GM12875 (cell line): ENCODE measurements at regions not wholly inside any gene's neighbourhood (a gene's known extent, or its start where the extent isn't known, plus 50 kb on each side); places are given as distances from the start of the nearest gene placed in this dataset.
"Not testable (repeated sequence)": the region's sequence is repeated elsewhere in the genome, so short reads cannot be mapped to it uniquely, and the experiment has no call there.

Experiments
- H3K4me3 ChIP-seq: one replicate; pipeline ENCODE4 v1.5.1; 2011; ENCODE audit warnings: low read depth, low read length, control low read depth
- TF ChIP-seq, protein P1 (sequence below): IDR thresholded peaks from 2 replicates; pipeline ENCODE4 v1.5.1; 2011; ENCODE audit warnings: low read depth, mild to moderate bottlenecking, control low read depth, inconsistent platforms, low read length, moderate library complexity, borderline replicate concordance; ENCODE audit not compliant: insufficient read depth

DNA sequence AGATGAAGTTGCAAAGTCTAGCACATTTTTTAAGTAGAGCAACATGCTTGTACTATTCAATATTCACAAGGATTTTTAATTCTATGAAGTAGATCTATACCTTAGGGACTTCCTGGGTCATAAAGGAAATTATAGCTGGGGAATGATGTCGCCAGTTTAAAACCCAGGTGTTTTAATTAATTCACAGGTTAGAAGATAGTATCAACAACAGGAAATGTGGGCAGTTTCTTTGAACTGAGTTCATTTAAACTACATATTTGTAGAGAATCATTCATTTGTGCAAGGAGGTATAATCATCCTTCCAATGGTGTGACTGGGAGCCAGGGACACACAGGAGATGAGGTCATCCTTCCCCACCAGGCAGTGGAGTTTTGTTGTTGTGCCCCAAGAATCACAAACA, 181.3 kb upstream of the KLF3 start:
- H3K4me3 ChIP-seq: no peak overlapping the region
- TF ChIP-seq, protein P1, sequence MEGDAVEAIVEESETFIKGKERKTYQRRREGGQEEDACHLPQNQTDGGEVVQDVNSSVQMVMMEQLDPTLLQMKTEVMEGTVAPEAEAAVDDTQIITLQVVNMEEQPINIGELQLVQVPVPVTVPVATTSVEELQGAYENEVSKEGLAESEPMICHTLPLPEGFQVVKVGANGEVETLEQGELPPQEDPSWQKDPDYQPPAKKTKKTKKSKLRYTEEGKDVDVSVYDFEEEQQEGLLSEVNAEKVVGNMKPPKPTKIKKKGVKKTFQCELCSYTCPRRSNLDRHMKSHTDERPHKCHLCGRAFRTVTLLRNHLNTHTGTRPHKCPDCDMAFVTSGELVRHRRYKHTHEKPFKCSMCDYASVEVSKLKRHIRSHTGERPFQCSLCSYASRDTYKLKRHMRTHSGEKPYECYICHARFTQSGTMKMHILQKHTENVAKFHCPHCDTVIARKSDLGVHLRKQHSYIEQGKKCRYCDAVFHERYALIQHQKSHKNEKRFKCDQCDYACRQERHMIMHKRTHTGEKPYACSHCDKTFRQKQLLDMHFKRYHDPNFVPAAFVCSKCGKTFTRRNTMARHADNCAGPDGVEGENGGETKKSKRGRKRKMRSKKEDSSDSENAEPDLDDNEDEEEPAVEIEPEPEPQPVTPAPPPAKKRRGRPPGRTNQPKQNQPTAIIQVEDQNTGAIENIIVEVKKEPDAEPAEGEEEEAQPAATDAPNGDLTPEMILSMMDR: no peak

DNA sequence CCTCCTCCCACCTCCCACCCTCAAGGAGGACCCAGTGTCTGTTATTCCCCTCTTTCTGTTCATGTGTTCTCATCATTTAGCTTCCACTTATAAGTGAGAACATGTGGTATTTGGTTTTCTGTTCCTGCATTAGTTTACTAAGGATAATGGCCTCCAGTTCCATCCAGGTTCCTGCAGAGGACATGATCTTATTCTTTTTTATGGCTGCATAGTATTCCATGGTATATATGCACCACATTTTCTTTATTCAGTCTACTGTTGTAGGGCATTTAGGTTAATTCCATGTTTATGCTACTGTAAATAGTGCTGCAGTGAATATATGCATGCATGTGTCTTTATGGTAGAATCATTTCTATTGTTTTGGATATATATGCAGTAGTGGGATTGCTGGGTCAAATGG, 180.4 kb upstream of the KLF3 start:
- H3K4me3 ChIP-seq: not testable (repeated sequence)

DNA sequence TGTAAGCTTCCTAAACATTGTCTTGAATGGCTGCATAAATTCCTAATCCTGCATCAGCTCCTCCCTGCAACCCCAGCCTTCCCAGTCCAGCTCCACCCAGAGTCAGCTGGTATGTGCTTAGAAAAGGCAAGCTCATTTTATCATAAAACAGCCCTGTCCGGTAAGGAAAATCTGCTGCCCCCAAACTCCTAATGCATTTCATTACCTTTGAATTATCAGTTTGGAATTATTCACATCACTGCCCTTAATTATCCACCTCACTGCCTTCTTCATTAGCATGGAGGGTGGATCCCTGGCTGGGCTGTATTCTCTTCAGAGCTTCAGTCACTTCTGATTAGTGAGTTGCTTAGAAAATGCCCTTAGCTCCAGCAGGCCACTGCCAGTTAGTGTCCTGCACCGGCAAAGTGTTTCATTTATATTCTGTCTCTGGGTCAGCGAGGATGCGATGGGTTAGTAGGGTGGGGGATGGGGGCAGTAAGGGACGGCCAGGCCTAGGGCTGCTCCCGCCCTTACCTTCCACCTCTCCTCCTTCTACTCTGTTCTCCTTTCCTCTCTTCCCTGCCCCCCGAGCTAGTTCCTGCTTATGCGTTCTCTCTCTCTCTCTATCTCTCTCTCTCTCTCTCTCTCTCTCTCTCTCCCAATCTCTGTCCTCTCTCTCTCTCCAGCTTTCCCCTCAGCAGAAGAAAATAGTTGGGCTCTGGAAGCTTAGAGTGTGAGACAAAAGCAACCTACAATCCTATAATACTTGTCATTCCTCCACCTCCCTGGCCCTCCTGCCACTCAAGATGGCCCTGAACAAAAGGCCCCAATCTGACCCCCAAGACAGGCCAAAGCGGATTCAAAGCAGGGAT, 174.8 kb upstream of the KLF3 start:
- TF ChIP-seq, protein P1: no peak
- H3K4me3 ChIP-seq: no peak overlapping the region

DNA sequence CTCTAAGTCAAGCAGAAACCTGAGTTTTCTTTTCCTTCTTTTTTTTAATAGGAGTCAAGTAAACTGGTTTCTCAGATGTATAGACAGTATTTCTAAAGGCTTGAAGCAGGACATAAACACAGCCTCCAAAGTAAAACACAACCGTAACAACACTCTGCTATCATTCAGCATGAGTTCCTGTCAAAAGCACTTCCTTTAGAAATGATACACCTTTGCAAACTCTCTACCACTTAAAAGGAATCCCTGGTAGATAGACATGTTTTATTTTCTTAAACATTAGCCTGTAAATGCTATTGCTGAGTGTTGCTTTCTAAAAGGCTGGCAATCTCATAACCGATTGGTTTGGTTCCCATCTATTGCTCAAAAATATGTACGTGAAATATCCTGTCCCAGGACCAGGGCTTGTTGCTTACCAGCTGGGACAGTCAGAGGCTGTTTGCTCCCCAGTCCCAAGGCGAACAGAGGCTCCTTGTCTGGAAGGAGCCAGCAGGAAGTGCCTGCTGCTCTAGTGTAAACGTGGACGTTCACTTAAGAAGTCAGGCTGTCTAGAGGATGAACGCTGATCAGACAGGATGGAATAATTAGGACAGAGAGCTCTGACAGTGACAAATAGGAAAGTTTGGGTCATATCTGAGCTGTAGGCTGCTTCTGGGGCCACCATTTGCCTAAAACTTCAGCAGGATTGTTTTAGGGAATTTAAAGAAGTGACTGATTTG, 173.9 kb upstream of the KLF3 start:
- no peak overlapping the region for H3K4me3 ChIP-seq
- TF ChIP-seq, protein P1: no peak

DNA sequence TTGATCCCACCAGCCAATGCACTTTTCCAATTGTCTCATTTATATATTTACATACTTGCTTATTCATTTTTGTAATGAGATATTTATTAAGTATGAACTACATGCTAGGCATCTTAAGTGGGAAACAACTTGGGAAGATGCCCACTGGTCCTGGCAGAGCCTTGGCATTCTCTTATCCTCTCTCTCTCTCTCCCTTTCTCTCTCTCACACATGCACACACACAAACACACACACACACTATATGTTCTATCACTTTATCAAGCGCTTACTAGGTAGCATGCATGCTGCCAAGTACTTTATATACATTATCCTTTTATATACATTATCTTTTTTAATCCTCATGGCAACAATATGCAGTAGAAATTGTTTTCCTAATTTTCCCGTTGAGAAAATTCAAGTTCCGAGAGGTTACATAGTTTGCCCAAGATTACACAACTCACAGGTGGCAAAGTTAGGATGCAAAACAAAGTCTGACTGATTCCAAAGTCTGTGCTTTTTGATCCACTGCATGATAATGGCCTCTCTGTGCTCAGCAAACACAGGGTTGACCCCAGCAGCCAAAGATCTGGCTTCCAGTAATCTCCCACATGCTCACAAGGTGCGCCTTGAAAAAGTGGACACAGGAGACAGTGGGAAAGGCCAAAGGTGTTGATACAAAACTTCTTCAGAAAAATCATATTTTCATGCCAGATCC, 173.1 kb upstream of the KLF3 start:
- no peak overlapping the region for H3K4me3 ChIP-seq
- TF ChIP-seq, protein P1: no peak

DNA sequence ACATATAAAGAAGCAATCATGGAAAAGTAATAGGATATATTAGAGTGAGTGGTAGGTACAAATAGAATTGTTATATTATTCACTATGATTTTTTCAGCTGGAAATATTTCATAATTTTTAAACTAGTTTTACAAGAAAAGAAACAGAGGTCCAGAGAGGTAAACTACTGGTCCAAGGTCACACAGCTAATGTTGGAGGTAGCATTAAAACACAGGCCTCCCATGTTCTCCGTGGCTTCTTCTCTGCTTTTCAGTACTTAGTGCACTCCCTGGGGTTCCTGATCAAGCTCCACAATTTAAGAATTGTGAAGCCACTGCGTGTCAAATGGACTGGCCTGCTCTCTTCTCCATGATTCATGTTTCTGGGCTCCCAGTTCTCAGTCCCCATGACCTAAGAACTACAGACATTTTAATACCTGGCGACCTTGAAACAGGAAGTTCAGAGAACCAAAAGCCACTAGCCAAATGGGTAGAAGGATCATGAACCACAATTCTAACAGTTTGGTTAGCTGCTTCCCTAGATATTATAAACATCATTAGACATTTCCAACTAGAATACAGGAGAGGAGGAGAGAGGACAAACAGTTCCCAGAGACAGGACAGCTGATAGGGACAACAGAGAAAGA, 172.0 kb upstream of the KLF3 start:
- no peak overlapping the region for H3K4me3 ChIP-seq
- TF ChIP-seq, protein P1: no peak

DNA sequence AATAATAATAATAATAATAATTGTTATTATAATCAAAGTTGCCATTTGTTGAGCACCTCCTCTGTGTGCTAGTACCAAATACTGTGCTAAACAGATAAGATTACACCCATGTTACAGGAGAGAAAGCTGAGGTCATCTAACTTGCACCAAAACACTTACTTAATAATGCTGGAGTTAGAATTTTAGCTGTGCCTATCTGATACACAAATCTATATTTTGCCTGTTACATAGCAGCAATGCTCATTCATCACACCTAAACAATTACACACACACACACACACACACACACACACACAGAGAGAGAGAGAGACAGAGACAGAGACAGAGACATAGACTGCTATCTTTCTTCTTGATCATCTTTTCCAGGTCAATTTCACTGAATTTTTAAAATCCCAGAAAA, 170.9 kb upstream of the KLF3 start:
- no peak overlapping the region for H3K4me3 ChIP-seq
- TF ChIP-seq, protein P1: no peak
